ENCODE measurements at regions not wholly inside any gene's neighbourhood (a gene's known extent, or its start where the extent isn't known, plus 50 kb on each side); places are given as distances from the start of the nearest gene placed in this dataset.

- no peak for TF ChIP-seq CTCF (IDR thresholded peaks at IDR 0.05)
- ChIA-PET POLR2A (no interaction called here), CTCF (interaction anchor here (1.1 to 2.5 kb wide), 3 partner anchors 23 to 60 kb away, joined by 3 to 12 read pairs (median 6); no protein-coding TSS in a partner anchor)
- Mint-ChIP-seq H3K27ac (no peak overlapping the region), H3K4me1 (ENCODE audit: low read depth) (no peaks in the 10 kb centered on the region), H3K4me3 (no peak overlapping the region), H3K27me3 (peaks cover 2% of the 10 kb centered on the region), H3K36me3 (ENCODE audit: low read depth) (no peaks in the 10 kb centered on the region), H3K9me3 (no peaks in the 10 kb centered on the region)
- intact Hi-C loops (cut with micrococcal nuclease), result no loop called here
- no peak for ATAC-seq
- no peak for DNase-seq
Measured at GRCh38 chr5:17156463-17156862, 61.0 kb upstream of the BASP1 start.

- H3K9me3 Mint-ChIP-seq, result no peaks in the 10 kb centered on the region
- no peak for TF ChIP-seq CTCF (IDR thresholded peaks at IDR 0.05)
Measured at GRCh38 chr5:17157294-17157693, 60.1 kb upstream of the BASP1 start.

GRCh38 chr5:17157916-17158529 is 59.4 kb upstream of the BASP1 start:
- POLR2A ChIA-PET, result no interaction called here
- TF ChIP-seq CTCF (IDR thresholded peaks at IDR 0.05), result no peak
- H3K36me3 Mint-ChIP-seq (ENCODE audit: low read depth), result no peaks in the 10 kb centered on the region
- DNase-seq (no peak), ATAC-seq (no peak)
- H3K4me1 Mint-ChIP-seq (ENCODE audit: low read depth), result no peaks in the 10 kb centered on the region
- H3K9me3 Mint-ChIP-seq, result peaks cover 2% of the 10 kb centered on the region
- peaks cover 2% of the 10 kb centered on the region for H3K27me3 Mint-ChIP-seq
- H3K27ac Mint-ChIP-seq, result no peak overlapping the region
- no peak overlapping the region for H3K4me3 Mint-ChIP-seq
- intact Hi-C loops (cut with micrococcal nuclease), result no loop called here
- CTCF ChIA-PET, result interaction anchor here (2.4 to 2.5 kb wide), 2 partner anchors 25 to 31 kb away, joined by 7 to 12 read pairs; no protein-coding TSS in a partner anchor

More at GRCh38 chr5:17157294-17157693, 60.1 kb upstream of the BASP1 start:
- no peaks in the 10 kb centered on the region for H3K36me3 Mint-ChIP-seq (ENCODE audit: low read depth)
- DNase-seq, result no peak
- ChIA-PET POLR2A (interaction anchor here (0.5 kb wide), 1 partner anchor 191 kb away, joined by 3 read pairs; no protein-coding TSS in a partner anchor), CTCF (interaction anchor here (1.1 to 2.5 kb wide), 3 partner anchors 24 to 59 kb away, joined by 3 to 12 read pairs (median 6); no protein-coding TSS in a partner anchor)
- no peak overlapping the region for H3K4me3 Mint-ChIP-seq
- intact Hi-C loops (cut with micrococcal nuclease), result no loop called here
- no peak overlapping the region for H3K27ac Mint-ChIP-seq
- H3K27me3 Mint-ChIP-seq, result peaks cover 2% of the 10 kb centered on the region
- no peak for ATAC-seq
- H3K4me1 Mint-ChIP-seq (ENCODE audit: low read depth), result no peaks in the 10 kb centered on the region

- TF ChIP-seq CTCF (IDR thresholded peaks at IDR 0.05), result no peak
- peaks cover 2% of the 10 kb centered on the region for H3K9me3 Mint-ChIP-seq
- peaks cover 2% of the 10 kb centered on the region for H3K27me3 Mint-ChIP-seq
- no peak overlapping the region for H3K4me3 Mint-ChIP-seq
- no peaks in the 10 kb centered on the region for H3K4me1 Mint-ChIP-seq (ENCODE audit: low read depth)
- no peak for DNase-seq
- no peaks in the 10 kb centered on the region for H3K36me3 Mint-ChIP-seq (ENCODE audit: low read depth)
- CTCF ChIA-PET, result interaction anchor here (1.3 to 2.2 kb wide), 2 partner anchors 29 kb away, joined by 4 read pairs; no protein-coding TSS in a partner anchor
- POLR2A ChIA-PET, result no interaction called here
- intact Hi-C loops (cut with micrococcal nuclease), result no loop called here
- no peak overlapping the region for H3K27ac Mint-ChIP-seq
- no peak for ATAC-seq
Measured at GRCh38 chr5:17160756-17161040, 56.7 kb upstream of the BASP1 start.

GRCh38 chr5:17161662-17162061 is 55.8 kb upstream of the BASP1 start:
- intact Hi-C loops (cut with micrococcal nuclease), result no loop called here
- ATAC-seq (no peak), DNase-seq (no peak)
- no peaks in the 10 kb centered on the region for H3K4me1 Mint-ChIP-seq (ENCODE audit: low read depth)
- peaks cover 2% of the 10 kb centered on the region for H3K27me3 Mint-ChIP-seq
- no peak for TF ChIP-seq CTCF (IDR thresholded peaks at IDR 0.05)
- ChIA-PET POLR2A (no interaction called here), CTCF (interaction anchor here (1.3 kb wide), 1 partner anchor 28 kb away, joined by 4 read pairs; no protein-coding TSS in a partner anchor)
- H3K27ac Mint-ChIP-seq, result no peak overlapping the region
- H3K9me3 Mint-ChIP-seq, result peaks cover 2% of the 10 kb centered on the region
- no peaks in the 10 kb centered on the region for H3K36me3 Mint-ChIP-seq (ENCODE audit: low read depth)
- H3K4me3 Mint-ChIP-seq, result no peak overlapping the region

Data from activated CD8-positive, alpha-beta T cell treated with anti-CD3 and anti-CD28 coated beads for 36 hours (primary cell).